HL-60 (cell line): ENCODE measurements at regions not wholly inside any gene's neighbourhood (a gene's known extent, or its start where the extent isn't known, plus 50 kb on each side); places are given as distances from the start of the nearest gene placed in this dataset.

Experiments used
- DNase-seq, 2 experiments: peaks; one replicate each; pipeline ENCODE4 v3.0.0-alpha.2; 2010 to 2020; ENCODE audit warnings: low read depth in 1 of 2, low spot score in 1 of 2
- H3K27ac ChIP-seq: fragments of 250-450 bp; sonication (Bioruptor Pico); replicated peaks from 2 replicates; pipeline ENCODE4 v1.5.1; 2020; ENCODE audit warnings: mild to moderate bottlenecking, moderate library complexity
- H3K27me3 ChIP-seq: fragments of 250-450 bp; sonication (Bioruptor Pico); 2 replicates; pipeline ENCODE4 v1.5.1; 2021; ENCODE audit warnings: mild to moderate bottlenecking, moderate library complexity; ENCODE audit not compliant: insufficient read depth, poor library complexity, severe bottlenecking
- H3K4me3 ChIP-seq: replicated peaks from 2 replicates; pipeline ENCODE4 v1.5.1; 2011; ENCODE audit warnings: mild to moderate bottlenecking, control low read depth, low read length; ENCODE audit not compliant: insufficient read depth
- CTCF ChIP-seq: IDR thresholded peaks from one replicate; pipeline ENCODE4 v1.5.1; 2011; ENCODE audit warnings: low read length, control low read depth, inconsistent platforms; ENCODE audit not compliant: insufficient read depth
- GABPA ChIP-seq: IDR thresholded peaks from 2 replicates; pipeline ENCODE4 v1.6.1; 2012; ENCODE audit warnings: low read depth
- POLR2AphosphoS5 ChIP-seq: IDR thresholded peaks from 2 replicates; pipeline ENCODE4 v1.6.1; 2012; ENCODE audit warnings: low read depth
- REST ChIP-seq: IDR thresholded peaks from 2 replicates; pipeline ENCODE4 v1.6.1; 2012; ENCODE audit warnings: low read depth; ENCODE audit not compliant: insufficient replicate concordance
- SPI1 ChIP-seq: IDR thresholded peaks from 2 replicates; pipeline ENCODE4 v1.6.1; 2012; ENCODE audit warnings: low read depth, mild to moderate bottlenecking, borderline replicate concordance

GRCh38 chr5:107072440-107072839, 598.3 kb downstream of the EFNA5 start:
- no peak overlapping the region for H3K27ac ChIP-seq
- no peak for TF ChIP-seq POLR2AphosphoS5
- TF ChIP-seq GABPA: no peak
- no peak for TF ChIP-seq SPI1
- no peak overlapping the region for H3K4me3 ChIP-seq
- H3K27me3 ChIP-seq: no peaks in the 10 kb centered on the region
- DNase-seq: no peak

GRCh38 chr5:107068782-107069181, 602.0 kb downstream of the EFNA5 start:
- no peak for DNase-seq

GRCh38 chr5:107067395-107067794, 603.3 kb downstream of the EFNA5 start:
- no peak for TF ChIP-seq SPI1
- no peak overlapping the region for H3K27ac ChIP-seq
- DNase-seq: no peak
- no peak overlapping the region for H3K4me3 ChIP-seq
- H3K27me3 ChIP-seq: no peaks in the 10 kb centered on the region

More at GRCh38 chr5:107068782-107069181, 602.0 kb downstream of the EFNA5 start:
- H3K4me3 ChIP-seq: no peak overlapping the region
- TF ChIP-seq GABPA: no peak
- no peak for TF ChIP-seq CTCF
- no peak for TF ChIP-seq POLR2AphosphoS5
- no peak for TF ChIP-seq REST
- no peak for TF ChIP-seq SPI1
- no peak overlapping the region for H3K27ac ChIP-seq
- H3K27me3 ChIP-seq: no peaks in the 10 kb centered on the region

GRCh38 chr5:107063511-107063910, 607.2 kb downstream of the EFNA5 start:
- TF ChIP-seq GABPA: no peak
- TF ChIP-seq REST: no peak
- TF ChIP-seq CTCF: no peak
- TF ChIP-seq SPI1: no peak
- no peak for TF ChIP-seq POLR2AphosphoS5
- no peak overlapping the region for H3K4me3 ChIP-seq
- DNase-seq: no peak
- H3K27ac ChIP-seq: no peak overlapping the region
- H3K27me3 ChIP-seq: no peaks in the 10 kb centered on the region

- TF ChIP-seq POLR2AphosphoS5 (no peak), SPI1 (no peak), CTCF (no peak), REST (no peak), GABPA (no peak)
- H3K27me3 ChIP-seq: no peaks in the 10 kb centered on the region
- H3K4me3 ChIP-seq: no peak overlapping the region
- no peak for DNase-seq
- H3K27ac ChIP-seq: no peak overlapping the region
These were observed 611.9 kb downstream of the EFNA5 start for GRCh38 chr5:107058803-107059202.
